ENCODE measurements at regions not wholly inside any gene's neighbourhood (a gene's known extent, or its start where the extent isn't known, plus 50 kb on each side); places are given as distances from the start of the nearest gene placed in this dataset.

DNA sequence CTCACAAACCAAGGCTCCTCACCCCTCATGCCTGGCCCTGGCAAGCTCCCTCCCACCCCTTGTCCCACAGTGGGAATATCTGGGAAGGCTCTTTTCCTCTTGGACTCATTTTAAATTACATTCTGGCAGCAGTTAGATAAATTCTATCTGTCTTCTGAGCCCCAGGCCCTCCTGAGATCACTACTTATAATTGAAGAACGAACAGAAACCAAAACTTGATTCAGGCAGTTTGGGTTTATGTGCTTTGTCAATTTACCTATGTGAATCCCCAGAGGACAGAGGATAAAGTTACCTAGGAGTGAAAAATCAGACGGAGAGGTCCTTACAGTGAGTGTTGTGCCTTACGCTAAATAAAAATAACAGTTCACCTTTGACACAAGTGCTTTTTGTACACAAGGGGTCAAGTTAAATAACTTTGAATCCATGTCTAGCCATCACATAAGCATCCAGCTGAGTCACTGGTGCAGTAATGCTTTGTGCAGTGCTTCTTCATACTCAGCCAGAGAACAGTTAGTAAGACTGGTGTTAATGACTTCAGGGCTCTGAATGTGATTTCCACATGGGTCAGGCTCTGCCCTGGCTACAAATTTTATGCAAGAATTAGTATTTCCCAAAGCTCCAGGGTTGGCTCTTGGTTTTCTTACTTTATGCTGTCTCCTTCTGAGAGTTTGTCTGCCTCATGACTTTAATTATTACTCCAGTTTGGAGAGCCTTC, 329.3 kb downstream of the INSIG2 start:
- no peak for ATAC-seq
- Histone ChIP-seq H3K4me2 (ENCODE audit: insufficient read depth, low read length) (no peak overlapping the region), H2AFZ (ENCODE audit: low read depth, low read length) (no peak overlapping the region), H3K4me3 (no peak overlapping the region), H3K9me1 (ENCODE audit: control insufficient read depth, insufficient read depth, low read length) (no peaks in the 10 kb centered on the region), H4K20me1 (replicated peaks; ENCODE audit: control insufficient read depth, insufficient read depth, low read length) (no peaks in the 10 kb centered on the region), H3K36me3 (ENCODE audit: control insufficient read depth, insufficient read depth, low read length) (no peaks in the 10 kb centered on the region), H3K27me3 (ENCODE audit: control insufficient read depth in 2 of 2, insufficient read depth in 2 of 2, low read length in 2 of 2) (no peaks in the 10 kb centered on the region), H3K9ac (ENCODE audit: insufficient read depth in 1 of 2, low read depth in 2 of 2, low read length in 2 of 2) (no peak overlapping the region), H3K4me1 (replicated peaks in 1 of 2; ENCODE audit: control insufficient read depth in 2 of 2, insufficient read depth in 2 of 2, low read length in 2 of 2) (no peaks in the 10 kb centered on the region), H3K79me2 (ENCODE audit: control insufficient read depth, insufficient read depth, low read length) (no peaks in the 10 kb centered on the region), H3K27ac (ENCODE audit: extremely low read depth, low read depth, low read length) (no peak overlapping the region), H3K9me3 (replicated peaks; ENCODE audit: control insufficient read depth, insufficient read depth, low read depth, low read length) (no peaks in the 10 kb centered on the region)
- DNase-seq (ENCODE audit: extremely low read depth in 1 of 4, low spot score in 3 of 4) = no peak
- ChIA-PET POLR2A (no interaction called here), CTCF (ENCODE audit: low intra/inter-chr PET ratio) (no interaction called here)
- WGBS (ENCODE audit: insufficient coverage, low coverage, missing lambda C conversion rate) = 5% methylated on average over 3 of the region's 3 CpGs
- FAIRE-seq = no peak
- in situ Hi-C loops (cut with MboI) (no loop called here), intact Hi-C loops (cut with micrococcal nuclease) (no loop called here)
- BruUV-seq (replicated peaks) = no TSS peak
- TF ChIP-seq HOXB6 (CRISPR knock-in tag; IDR thresholded peaks at IDR 0.05; ENCODE audit: borderline replicate concordance) = no peak
- TF ChIP-seq, protein P1, sequence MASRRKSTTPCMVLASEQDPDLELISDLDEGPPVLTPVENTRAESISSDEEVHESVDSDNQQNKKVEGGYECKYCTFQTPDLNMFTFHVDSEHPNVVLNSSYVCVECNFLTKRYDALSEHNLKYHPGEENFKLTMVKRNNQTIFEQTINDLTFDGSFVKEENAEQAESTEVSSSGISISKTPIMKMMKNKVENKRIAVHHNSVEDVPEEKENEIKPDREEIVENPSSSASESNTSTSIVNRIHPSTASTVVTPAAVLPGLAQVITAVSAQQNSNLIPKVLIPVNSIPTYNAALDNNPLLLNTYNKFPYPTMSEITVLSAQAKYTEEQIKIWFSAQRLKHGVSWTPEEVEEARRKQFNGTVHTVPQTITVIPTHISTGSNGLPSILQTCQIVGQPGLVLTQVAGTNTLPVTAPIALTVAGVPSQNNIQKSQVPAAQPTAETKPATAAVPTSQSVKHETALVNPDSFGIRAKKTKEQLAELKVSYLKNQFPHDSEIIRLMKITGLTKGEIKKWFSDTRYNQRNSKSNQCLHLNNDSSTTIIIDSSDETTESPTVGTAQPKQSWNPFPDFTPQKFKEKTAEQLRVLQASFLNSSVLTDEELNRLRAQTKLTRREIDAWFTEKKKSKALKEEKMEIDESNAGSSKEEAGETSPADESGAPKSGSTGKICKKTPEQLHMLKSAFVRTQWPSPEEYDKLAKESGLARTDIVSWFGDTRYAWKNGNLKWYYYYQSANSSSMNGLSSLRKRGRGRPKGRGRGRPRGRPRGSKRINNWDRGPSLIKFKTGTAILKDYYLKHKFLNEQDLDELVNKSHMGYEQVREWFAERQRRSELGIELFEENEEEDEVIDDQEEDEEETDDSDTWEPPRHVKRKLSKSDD (conservative IDR thresholded peaks at IDR 0.05; ENCODE audit: low read length) = no peak
- TF ChIP-seq, protein P2, sequence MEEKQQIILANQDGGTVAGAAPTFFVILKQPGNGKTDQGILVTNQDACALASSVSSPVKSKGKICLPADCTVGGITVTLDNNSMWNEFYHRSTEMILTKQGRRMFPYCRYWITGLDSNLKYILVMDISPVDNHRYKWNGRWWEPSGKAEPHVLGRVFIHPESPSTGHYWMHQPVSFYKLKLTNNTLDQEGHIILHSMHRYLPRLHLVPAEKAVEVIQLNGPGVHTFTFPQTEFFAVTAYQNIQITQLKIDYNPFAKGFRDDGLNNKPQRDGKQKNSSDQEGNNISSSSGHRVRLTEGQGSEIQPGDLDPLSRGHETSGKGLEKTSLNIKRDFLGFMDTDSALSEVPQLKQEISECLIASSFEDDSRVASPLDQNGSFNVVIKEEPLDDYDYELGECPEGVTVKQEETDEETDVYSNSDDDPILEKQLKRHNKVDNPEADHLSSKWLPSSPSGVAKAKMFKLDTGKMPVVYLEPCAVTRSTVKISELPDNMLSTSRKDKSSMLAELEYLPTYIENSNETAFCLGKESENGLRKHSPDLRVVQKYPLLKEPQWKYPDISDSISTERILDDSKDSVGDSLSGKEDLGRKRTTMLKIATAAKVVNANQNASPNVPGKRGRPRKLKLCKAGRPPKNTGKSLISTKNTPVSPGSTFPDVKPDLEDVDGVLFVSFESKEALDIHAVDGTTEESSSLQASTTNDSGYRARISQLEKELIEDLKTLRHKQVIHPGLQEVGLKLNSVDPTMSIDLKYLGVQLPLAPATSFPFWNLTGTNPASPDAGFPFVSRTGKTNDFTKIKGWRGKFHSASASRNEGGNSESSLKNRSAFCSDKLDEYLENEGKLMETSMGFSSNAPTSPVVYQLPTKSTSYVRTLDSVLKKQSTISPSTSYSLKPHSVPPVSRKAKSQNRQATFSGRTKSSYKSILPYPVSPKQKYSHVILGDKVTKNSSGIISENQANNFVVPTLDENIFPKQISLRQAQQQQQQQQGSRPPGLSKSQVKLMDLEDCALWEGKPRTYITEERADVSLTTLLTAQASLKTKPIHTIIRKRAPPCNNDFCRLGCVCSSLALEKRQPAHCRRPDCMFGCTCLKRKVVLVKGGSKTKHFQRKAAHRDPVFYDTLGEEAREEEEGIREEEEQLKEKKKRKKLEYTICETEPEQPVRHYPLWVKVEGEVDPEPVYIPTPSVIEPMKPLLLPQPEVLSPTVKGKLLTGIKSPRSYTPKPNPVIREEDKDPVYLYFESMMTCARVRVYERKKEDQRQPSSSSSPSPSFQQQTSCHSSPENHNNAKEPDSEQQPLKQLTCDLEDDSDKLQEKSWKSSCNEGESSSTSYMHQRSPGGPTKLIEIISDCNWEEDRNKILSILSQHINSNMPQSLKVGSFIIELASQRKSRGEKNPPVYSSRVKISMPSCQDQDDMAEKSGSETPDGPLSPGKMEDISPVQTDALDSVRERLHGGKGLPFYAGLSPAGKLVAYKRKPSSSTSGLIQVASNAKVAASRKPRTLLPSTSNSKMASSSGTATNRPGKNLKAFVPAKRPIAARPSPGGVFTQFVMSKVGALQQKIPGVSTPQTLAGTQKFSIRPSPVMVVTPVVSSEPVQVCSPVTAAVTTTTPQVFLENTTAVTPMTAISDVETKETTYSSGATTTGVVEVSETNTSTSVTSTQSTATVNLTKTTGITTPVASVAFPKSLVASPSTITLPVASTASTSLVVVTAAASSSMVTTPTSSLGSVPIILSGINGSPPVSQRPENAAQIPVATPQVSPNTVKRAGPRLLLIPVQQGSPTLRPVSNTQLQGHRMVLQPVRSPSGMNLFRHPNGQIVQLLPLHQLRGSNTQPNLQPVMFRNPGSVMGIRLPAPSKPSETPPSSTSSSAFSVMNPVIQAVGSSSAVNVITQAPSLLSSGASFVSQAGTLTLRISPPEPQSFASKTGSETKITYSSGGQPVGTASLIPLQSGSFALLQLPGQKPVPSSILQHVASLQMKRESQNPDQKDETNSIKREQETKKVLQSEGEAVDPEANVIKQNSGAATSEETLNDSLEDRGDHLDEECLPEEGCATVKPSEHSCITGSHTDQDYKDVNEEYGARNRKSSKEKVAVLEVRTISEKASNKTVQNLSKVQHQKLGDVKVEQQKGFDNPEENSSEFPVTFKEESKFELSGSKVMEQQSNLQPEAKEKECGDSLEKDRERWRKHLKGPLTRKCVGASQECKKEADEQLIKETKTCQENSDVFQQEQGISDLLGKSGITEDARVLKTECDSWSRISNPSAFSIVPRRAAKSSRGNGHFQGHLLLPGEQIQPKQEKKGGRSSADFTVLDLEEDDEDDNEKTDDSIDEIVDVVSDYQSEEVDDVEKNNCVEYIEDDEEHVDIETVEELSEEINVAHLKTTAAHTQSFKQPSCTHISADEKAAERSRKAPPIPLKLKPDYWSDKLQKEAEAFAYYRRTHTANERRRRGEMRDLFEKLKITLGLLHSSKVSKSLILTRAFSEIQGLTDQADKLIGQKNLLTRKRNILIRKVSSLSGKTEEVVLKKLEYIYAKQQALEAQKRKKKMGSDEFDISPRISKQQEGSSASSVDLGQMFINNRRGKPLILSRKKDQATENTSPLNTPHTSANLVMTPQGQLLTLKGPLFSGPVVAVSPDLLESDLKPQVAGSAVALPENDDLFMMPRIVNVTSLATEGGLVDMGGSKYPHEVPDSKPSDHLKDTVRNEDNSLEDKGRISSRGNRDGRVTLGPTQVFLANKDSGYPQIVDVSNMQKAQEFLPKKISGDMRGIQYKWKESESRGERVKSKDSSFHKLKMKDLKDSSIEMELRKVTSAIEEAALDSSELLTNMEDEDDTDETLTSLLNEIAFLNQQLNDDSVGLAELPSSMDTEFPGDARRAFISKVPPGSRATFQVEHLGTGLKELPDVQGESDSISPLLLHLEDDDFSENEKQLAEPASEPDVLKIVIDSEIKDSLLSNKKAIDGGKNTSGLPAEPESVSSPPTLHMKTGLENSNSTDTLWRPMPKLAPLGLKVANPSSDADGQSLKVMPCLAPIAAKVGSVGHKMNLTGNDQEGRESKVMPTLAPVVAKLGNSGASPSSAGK (IDR thresholded peaks at IDR 0.05) = no peak
- no peak for TF ChIP-seq ZNF76 (CRISPR knock-in tag; IDR thresholded peaks at IDR 0.05; ENCODE audit: borderline replicate concordance)
- TF ChIP-seq ZKSCAN3 (CRISPR knock-in tag; IDR thresholded peaks at IDR 0.05) = no peak
- no peak for TF ChIP-seq ZNF707 (CRISPR knock-in tag; conservative IDR thresholded peaks at IDR 0.05)
- TF ChIP-seq CTBP1 (IDR thresholded peaks at IDR 0.05; ENCODE audit: borderline replicate concordance) = no peak
- TF ChIP-seq ZNF766 (CRISPR knock-in tag; conservative IDR thresholded peaks at IDR 0.05) = no peak
- TF ChIP-seq RFX7 (CRISPR knock-in tag; IDR thresholded peaks at IDR 0.05) = no peak

Measured in K562 (cell line).